Suprapubic skin (tissue), 4 donors: ENCODE measurements at regions not wholly inside any gene's neighbourhood (a gene's known extent, or its start where the extent isn't known, plus 50 kb on each side); places are given as distances from the start of the nearest gene placed in this dataset.

ENCODE experiments used
- CTCF ChIP-seq, 2 donors: fragments of 200-600 bp in 1 of 2; fragments of 450-650 bp in 1 of 2; sonication (generic) in 1 of 2; IDR thresholded peaks; one replicate each; pipeline ENCODE4 v1.5.1; 2016 to 2019; ENCODE audit warnings: antibody characterized with exemption in 2 of 2, mild to moderate bottlenecking in 1 of 2, moderate library complexity in 1 of 2
- EP300 ChIP-seq: sonication (generic); formaldehyde crosslinking; IDR thresholded peaks from one replicate; pipeline ENCODE4 v1.6.1; 2017; ENCODE audit warnings: antibody characterized with exemption
- POLR2A ChIP-seq, 2 donors: fragments of 450-650 bp; IDR thresholded peaks; one replicate each; pipeline ENCODE4 v1.6.1; 2017; ENCODE audit warnings: antibody characterized with exemption in 2 of 2, mild to moderate bottlenecking in 2 of 2, moderate library complexity in 2 of 2
- POLR2AphosphoS5 ChIP-seq, 3 donors: sonication (generic); formaldehyde crosslinking; IDR thresholded peaks; one replicate each; pipeline ENCODE4 v1.6.1; 2017; ENCODE audit warnings: antibody characterized with exemption in 3 of 3

GRCh38 chr4:136847881-136848621 lies 684.2 kb downstream of the PCDH18 start:
- TF ChIP-seq POLR2A (IDR thresholded peaks at IDR 0.05): no peak
- TF ChIP-seq CTCF (IDR thresholded peaks at IDR 0.05): no peak
- TF ChIP-seq EP300: no peak
- no peak for TF ChIP-seq POLR2AphosphoS5 (IDR thresholded peaks at IDR 0.05)
